ENCODE measurements at regions not wholly inside any gene's neighbourhood (a gene's known extent, or its start where the extent isn't known, plus 50 kb on each side); places are given as distances from the start of the nearest gene placed in this dataset.

GRCh38 chr2:139314059-139314458, 533.9 kb upstream of the NXPH2 start:
- in situ Hi-C loops (cut with MboI): no loop called here
- ChIA-PET POLR2A (no interaction called here), CTCF (ENCODE audit: low intra/inter-chr PET ratio) (no interaction called here)
- no peaks in the 10 kb centered on the region for H3K9me3 ChIP-seq (replicated peaks; ENCODE audit: control insufficient read depth, insufficient read depth, low read depth, low read length)
- no peaks in the 10 kb centered on the region for H3K27me3 ChIP-seq (ENCODE audit: control insufficient read depth in 2 of 2, insufficient read depth in 2 of 2, low read length in 2 of 2)
- H3K4me3 ChIP-seq: no peak overlapping the region
- no peak overlapping the region for H3K9ac ChIP-seq (ENCODE audit: insufficient read depth in 1 of 2, low read depth in 2 of 2, low read length in 2 of 2)
- no peaks in the 10 kb centered on the region for H4K20me1 ChIP-seq (replicated peaks; ENCODE audit: control insufficient read depth, insufficient read depth, low read length)
- no peaks in the 10 kb centered on the region for H3K36me3 ChIP-seq (ENCODE audit: control insufficient read depth, insufficient read depth, low read length)
- no peak overlapping the region for H3K4me2 ChIP-seq (ENCODE audit: insufficient read depth, low read length)
- DNase-seq (ENCODE audit: extremely low read depth in 1 of 4, low spot score in 3 of 4): no peak
- no peak overlapping the region for H2AFZ ChIP-seq (ENCODE audit: low read depth, low read length)
- no peaks in the 10 kb centered on the region for H3K79me2 ChIP-seq (ENCODE audit: control insufficient read depth, insufficient read depth, low read length)
- H3K4me1 ChIP-seq (replicated peaks in 1 of 2; ENCODE audit: control insufficient read depth in 2 of 2, insufficient read depth in 2 of 2, low read length in 2 of 2): no peaks in the 10 kb centered on the region
- no peak for ATAC-seq
- 0% methylated on average over 1 of the region's 1 CpG for WGBS (ENCODE audit: insufficient coverage, low coverage, missing lambda C conversion rate)
- intact Hi-C loops (cut with micrococcal nuclease): no loop called here
- H3K9me1 ChIP-seq (ENCODE audit: control insufficient read depth, insufficient read depth, low read length): no peaks in the 10 kb centered on the region
- no peak overlapping the region for H3K27ac ChIP-seq (ENCODE audit: extremely low read depth, low read depth, low read length)
- BruUV-seq (replicated peaks): no TSS peak
- no peak for FAIRE-seq
- TF ChIP-seq ZNF124 (CRISPR knock-in tag; IDR thresholded peaks at IDR 0.05): no peak
- TF ChIP-seq L3MBTL2 (IDR thresholded peaks at IDR 0.05): no peak
- TF ChIP-seq MYBL2 (IDR thresholded peaks at IDR 0.05; ENCODE audit: low read depth): no peak
- TF ChIP-seq MYBL2 (CRISPR knock-in tag; IDR thresholded peaks at IDR 0.05; ENCODE audit: borderline replicate concordance): no peak
- TF ChIP-seq ATF1 (CRISPR knock-in tag; IDR thresholded peaks at IDR 0.05): no peak
- TF ChIP-seq ATF1 (tag; IDR thresholded peaks at IDR 0.05): no peak
- no peak for TF ChIP-seq ZNF318 (IDR thresholded peaks at IDR 0.05; ENCODE audit: borderline replicate concordance in 1 of 2, low read depth in 1 of 2)
- TF ChIP-seq, protein P1, sequence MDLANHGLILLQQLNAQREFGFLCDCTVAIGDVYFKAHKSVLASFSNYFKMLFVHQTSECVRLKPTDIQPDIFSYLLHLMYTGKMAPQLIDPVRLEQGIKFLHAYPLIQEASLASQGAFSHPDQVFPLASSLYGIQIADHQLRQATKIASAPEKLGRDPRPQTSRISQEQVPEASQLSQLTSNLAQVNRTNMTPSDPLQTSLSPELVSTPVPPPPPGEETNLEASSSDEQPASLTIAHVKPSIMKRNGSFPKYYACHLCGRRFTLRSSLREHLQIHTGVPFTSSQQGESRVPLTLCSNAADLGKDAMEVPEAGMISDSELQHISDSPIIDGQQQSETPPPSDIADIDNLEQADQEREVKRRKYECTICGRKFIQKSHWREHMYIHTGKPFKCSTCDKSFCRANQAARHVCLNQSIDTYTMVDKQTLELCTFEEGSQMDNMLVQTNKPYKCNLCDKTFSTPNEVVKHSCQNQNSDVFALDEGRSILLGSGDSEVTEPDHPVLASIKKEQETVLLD (IDR thresholded peaks at IDR 0.05): no peak
- no peak for TF ChIP-seq POLR3A (IDR thresholded peaks at IDR 0.05; ENCODE audit: borderline replicate concordance, extremely low read depth, insufficient read depth, insufficient read length)
- TF ChIP-seq NR2F6 (CRISPR knock-in tag; IDR thresholded peaks at IDR 0.05): no peak
- TF ChIP-seq SNIP1 (IDR thresholded peaks at IDR 0.05; ENCODE audit: low read depth): no peak
- TF ChIP-seq, protein P2, sequence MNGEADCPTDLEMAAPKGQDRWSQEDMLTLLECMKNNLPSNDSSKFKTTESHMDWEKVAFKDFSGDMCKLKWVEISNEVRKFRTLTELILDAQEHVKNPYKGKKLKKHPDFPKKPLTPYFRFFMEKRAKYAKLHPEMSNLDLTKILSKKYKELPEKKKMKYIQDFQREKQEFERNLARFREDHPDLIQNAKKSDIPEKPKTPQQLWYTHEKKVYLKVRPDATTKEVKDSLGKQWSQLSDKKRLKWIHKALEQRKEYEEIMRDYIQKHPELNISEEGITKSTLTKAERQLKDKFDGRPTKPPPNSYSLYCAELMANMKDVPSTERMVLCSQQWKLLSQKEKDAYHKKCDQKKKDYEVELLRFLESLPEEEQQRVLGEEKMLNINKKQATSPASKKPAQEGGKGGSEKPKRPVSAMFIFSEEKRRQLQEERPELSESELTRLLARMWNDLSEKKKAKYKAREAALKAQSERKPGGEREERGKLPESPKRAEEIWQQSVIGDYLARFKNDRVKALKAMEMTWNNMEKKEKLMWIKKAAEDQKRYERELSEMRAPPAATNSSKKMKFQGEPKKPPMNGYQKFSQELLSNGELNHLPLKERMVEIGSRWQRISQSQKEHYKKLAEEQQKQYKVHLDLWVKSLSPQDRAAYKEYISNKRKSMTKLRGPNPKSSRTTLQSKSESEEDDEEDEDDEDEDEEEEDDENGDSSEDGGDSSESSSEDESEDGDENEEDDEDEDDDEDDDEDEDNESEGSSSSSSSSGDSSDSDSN (IDR thresholded peaks at IDR 0.05; ENCODE audit: borderline replicate concordance in 1 of 2, low read depth in 2 of 2, low read length in 2 of 2): no peak
